ENCODE measurements at regions not wholly inside any gene's neighbourhood (a gene's known extent, or its start where the extent isn't known, plus 50 kb on each side); places are given as distances from the start of the nearest gene placed in this dataset.
"Not testable (repeated sequence)": the region's sequence is repeated elsewhere in the genome, so short reads cannot be mapped to it uniquely, and the experiment has no call there.

GRCh38 chr18:75984853-75985252 is 510.2 kb downstream of the ZNF516 start:
- DNase-seq = no peak

GRCh38 chr18:75981102-75981501 is 513.9 kb downstream of the ZNF516 start:
- no peak for DNase-seq

GRCh38 chr18:75977081-75977480 is 518.0 kb downstream of the ZNF516 start:
- no peak for DNase-seq

- no peak for DNase-seq
Measured at GRCh38 chr18:75970212-75970611, 524.8 kb downstream of the ZNF516 start.

- DNase-seq = no peak
Measured at GRCh38 chr18:75966431-75966830, 528.6 kb downstream of the ZNF516 start.

GRCh38 chr18:75962036-75962572 is 532.9 kb downstream of the ZNF516 start:
- no peak for DNase-seq

GRCh38 chr18:75960356-75960755 is 532.9 kb upstream of the SMIM21 start:
- not testable (repeated sequence) for DNase-seq

- no peak for DNase-seq
Measured at GRCh38 chr18:75959150-75959549, 531.6 kb upstream of the SMIM21 start.

- DNase-seq = no peak
Measured at GRCh38 chr18:75958683-75959082, 531.2 kb upstream of the SMIM21 start.

GRCh38 chr18:75945265-75945933 is 517.9 kb upstream of the SMIM21 start:
- no peak for DNase-seq

GRCh38 chr18:75937306-75937705 is 509.8 kb upstream of the SMIM21 start:
- DNase-seq = no peak

- DNase-seq = no peak
Measured at GRCh38 chr18:75936862-75937261, 509.4 kb upstream of the SMIM21 start.

GRCh38 chr18:75931079-75931478 is 503.6 kb upstream of the SMIM21 start:
- DNase-seq = no peak

GRCh38 chr18:75928706-75929105 is 501.2 kb upstream of the SMIM21 start:
- no peak for DNase-seq

GRCh38 chr18:75927791-75928190 is 500.3 kb upstream of the SMIM21 start:
- no peak for DNase-seq

- no peak for DNase-seq
Measured at GRCh38 chr18:75926811-75927210, 499.3 kb upstream of the SMIM21 start.

GRCh38 chr18:75923169-75923568 is 495.7 kb upstream of the SMIM21 start:
- DNase-seq = no peak

- DNase-seq = no peak
Measured at GRCh38 chr18:75916624-75916982, 489.1 kb upstream of the SMIM21 start.

GRCh38 chr18:75915941-75916623 is 488.6 kb upstream of the SMIM21 start:
- no peak for DNase-seq

- DNase-seq = no peak
Measured at GRCh38 chr18:75912829-75913228, 485.3 kb upstream of the SMIM21 start.

GRCh38 chr18:75904416-75904815 is 476.9 kb upstream of the SMIM21 start:
- DNase-seq = no peak

- DNase-seq = no peak
Measured at GRCh38 chr18:75898651-75899050, 471.1 kb upstream of the SMIM21 start.

GRCh38 chr18:75897386-75897785 is 469.9 kb upstream of the SMIM21 start:
- DNase-seq = no peak

- DNase-seq = no peak
Measured at GRCh38 chr18:75896865-75897264, 469.4 kb upstream of the SMIM21 start.

- DNase-seq = no peak
Measured at GRCh38 chr18:75895135-75895534, 467.6 kb upstream of the SMIM21 start.

Measured in NCI-H2029 treated with DMSO at 0.1 percent for 48 hours (cell line).